Nephron progenitor cell (in vitro differentiated cells): ENCODE measurements at regions not wholly inside any gene's neighbourhood (a gene's known extent, or its start where the extent isn't known, plus 50 kb on each side); places are given as distances from the start of the nearest gene placed in this dataset.

Experiments
- DNase-seq: peaks from one replicate; pipeline ENCODE4 v3.0.0; 2021
- H3K27ac Mint-ChIP-seq: 2 replicates; pipeline ENCODE4 v1.8.0; 2021; ENCODE audit warnings: mild to moderate bottlenecking, moderate library complexity, mixed read lengths
- H3K27me3 Mint-ChIP-seq: 2 replicates; pipeline ENCODE4 v1.8.0; 2021; ENCODE audit warnings: mild to moderate bottlenecking, low read depth, mixed read lengths; ENCODE audit not compliant: poor library complexity
- H3K36me3 Mint-ChIP-seq: 2 replicates; pipeline ENCODE4 v1.8.0; 2021; ENCODE audit warnings: low read depth, mixed read lengths
- H3K4me1 Mint-ChIP-seq: 2 replicates; pipeline ENCODE4 v1.8.0; 2021; ENCODE audit warnings: mixed read lengths
- H3K4me3 Mint-ChIP-seq: 2 replicates; pipeline ENCODE4 v1.8.0; 2021; ENCODE audit warnings: mild to moderate bottlenecking, moderate library complexity, mixed read lengths
- H3K9me3 Mint-ChIP-seq: 2 replicates; pipeline ENCODE4 v1.8.0; 2021; ENCODE audit warnings: mild to moderate bottlenecking, moderate library complexity, mixed read lengths
- TF ChIP-seq, protein P1 (sequence below): fragments of 200-600 bp; sonication (generic); IDR thresholded peaks from 2 replicates; pipeline ENCODE4 v1.5.0; 2021; ENCODE audit warnings: antibody characterized with exemption

DNA sequence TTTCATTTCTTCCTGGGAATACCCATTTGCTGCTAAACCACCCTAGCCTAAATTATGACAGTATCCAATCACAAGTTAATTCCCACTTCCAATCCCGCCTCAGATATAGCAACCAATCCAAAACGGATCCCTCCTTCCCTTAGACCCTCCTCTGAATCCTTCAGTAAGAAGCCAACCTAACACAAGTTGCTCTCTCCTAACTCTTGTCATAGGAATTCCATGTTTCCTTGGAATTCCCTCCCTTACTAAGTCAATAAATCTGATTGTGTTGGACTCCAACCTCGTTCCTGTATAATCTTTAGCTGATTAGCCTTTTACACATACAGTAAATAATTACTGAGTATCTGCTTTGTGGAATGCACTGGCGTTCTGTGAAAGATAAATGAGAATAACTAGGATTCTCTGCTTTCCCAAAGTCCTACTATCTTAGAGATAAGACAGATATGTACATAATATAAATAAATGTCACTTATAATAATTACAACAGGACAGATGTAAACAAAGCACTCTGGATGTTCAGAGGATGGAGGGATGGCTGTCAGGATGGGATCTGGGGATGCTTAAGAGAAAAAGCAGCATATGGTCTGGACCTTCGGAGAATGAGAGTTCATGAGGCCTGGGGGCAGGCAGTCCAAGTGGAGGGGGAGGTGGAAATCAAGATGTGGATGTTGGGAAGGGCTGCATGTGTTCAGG lies 185.8 kb upstream of the SOX5 start:
- H3K27me3 Mint-ChIP-seq: peaks cover 3% of the 10 kb centered on the region
- peak overlapping the region; percentile 0 for H3K27ac Mint-ChIP-seq
- no peaks in the 10 kb centered on the region for H3K36me3 Mint-ChIP-seq
- H3K9me3 Mint-ChIP-seq: no peaks in the 10 kb centered on the region
- H3K4me3 Mint-ChIP-seq: peak overlapping the region; percentile 8
- DNase-seq: no peak
- TF ChIP-seq, protein P1, sequence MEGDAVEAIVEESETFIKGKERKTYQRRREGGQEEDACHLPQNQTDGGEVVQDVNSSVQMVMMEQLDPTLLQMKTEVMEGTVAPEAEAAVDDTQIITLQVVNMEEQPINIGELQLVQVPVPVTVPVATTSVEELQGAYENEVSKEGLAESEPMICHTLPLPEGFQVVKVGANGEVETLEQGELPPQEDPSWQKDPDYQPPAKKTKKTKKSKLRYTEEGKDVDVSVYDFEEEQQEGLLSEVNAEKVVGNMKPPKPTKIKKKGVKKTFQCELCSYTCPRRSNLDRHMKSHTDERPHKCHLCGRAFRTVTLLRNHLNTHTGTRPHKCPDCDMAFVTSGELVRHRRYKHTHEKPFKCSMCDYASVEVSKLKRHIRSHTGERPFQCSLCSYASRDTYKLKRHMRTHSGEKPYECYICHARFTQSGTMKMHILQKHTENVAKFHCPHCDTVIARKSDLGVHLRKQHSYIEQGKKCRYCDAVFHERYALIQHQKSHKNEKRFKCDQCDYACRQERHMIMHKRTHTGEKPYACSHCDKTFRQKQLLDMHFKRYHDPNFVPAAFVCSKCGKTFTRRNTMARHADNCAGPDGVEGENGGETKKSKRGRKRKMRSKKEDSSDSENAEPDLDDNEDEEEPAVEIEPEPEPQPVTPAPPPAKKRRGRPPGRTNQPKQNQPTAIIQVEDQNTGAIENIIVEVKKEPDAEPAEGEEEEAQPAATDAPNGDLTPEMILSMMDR: no peak
- H3K4me1 Mint-ChIP-seq: peaks cover 47% of the 10 kb centered on the region

DNA sequence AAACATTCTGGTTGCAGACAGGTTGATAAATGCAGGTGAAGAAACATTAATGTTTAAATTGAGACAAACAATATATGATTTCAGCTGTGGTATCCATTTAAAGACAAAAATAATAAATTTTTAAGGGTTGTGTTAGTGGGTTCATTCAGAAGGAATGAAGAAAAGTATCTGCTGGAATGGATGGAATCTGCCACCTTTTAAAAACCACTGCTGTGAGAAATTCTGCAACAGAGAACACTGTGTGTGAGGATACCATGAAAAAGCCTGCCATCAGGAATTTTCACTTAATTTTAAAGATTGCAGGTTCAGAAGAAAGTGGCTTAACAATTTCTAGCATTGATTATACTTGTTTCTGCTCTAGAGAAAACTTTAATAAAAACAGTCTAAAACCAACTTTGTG lies 184.6 kb upstream of the SOX5 start:
- Mint-ChIP-seq H3K4me3 (no peak overlapping the region), H3K27me3 (peaks cover 3% of the 10 kb centered on the region), H3K4me1 (peaks cover 57% of the 10 kb centered on the region), H3K9me3 (no peaks in the 10 kb centered on the region), H3K27ac (peak overlapping the region; percentile 49), H3K36me3 (no peaks in the 10 kb centered on the region)
- no peak for DNase-seq
- TF ChIP-seq, protein P1: no peak

DNA sequence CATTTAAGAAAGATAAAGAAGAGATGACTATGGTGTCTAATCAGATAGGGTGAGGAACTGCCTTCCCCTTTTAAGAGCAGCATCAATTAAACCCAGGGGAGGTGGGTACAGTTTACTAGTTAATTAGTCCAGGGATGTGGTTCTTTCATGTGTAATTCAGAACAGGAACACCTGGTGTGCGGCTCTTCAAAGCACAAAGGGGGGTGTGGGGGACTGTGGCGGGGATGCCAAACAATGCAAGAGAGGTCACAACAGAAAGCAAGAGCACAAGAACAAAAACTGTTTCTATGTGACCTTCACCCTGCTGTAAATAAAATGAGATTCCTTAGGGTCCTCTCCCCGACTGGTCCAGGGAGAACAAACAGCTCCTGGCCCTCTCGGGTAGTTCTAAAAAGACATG lies 183.9 kb upstream of the SOX5 start:
- Mint-ChIP-seq H3K9me3 (no peaks in the 10 kb centered on the region), H3K27ac (peak overlapping the region; percentile 91), H3K36me3 (no peaks in the 10 kb centered on the region), H3K27me3 (peaks cover 3% of the 10 kb centered on the region), H3K4me1 (peaks cover 63% of the 10 kb centered on the region), H3K4me3 (no peak overlapping the region)
- DNase-seq: no peak
- TF ChIP-seq, protein P1: no peak

DNA sequence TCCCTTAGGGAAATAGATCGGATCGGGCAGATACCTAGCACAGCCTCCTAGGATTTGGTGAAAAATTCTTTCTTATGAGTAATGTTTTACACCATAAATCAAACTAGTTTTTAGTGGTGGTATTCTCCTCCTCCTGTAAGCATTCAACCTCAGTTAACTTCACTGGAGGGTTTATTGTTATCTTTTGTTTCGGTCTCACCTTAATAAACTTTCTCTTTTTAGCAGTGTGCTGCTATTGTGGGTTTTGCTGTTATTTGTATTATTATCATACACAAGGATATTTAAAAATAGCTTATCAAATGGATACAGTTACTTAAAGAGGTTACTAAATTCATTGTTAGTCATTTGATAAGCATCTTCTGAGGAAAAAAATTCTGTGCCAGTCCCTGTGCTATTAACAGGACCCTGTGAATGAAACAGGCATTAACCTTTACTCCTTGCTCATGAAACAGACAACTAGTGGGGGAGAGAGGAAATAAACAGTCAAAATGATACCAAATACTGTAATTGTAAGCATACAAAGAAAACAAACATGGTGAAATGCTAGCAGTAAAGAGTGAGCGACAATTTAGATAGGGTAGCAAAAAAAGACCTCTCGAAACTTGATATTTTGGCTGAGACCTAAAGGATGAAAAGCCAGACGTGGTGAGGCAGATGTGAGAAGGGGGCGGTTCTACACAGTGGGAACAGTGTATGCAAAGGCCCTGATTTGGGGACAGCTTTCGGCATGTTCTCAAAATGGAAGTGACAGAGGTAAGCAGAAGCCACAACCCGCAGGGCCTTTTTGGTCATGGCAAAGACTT lies 178.7 kb upstream of the SOX5 start:
- Mint-ChIP-seq H3K4me1 (peaks cover 55% of the 10 kb centered on the region), H3K9me3 (no peaks in the 10 kb centered on the region), H3K4me3 (no peak overlapping the region), H3K27me3 (no peaks in the 10 kb centered on the region), H3K36me3 (peaks cover 5% of the 10 kb centered on the region), H3K27ac (no peak overlapping the region)
- TF ChIP-seq, protein P1: no peak
- DNase-seq: no peak

DNA sequence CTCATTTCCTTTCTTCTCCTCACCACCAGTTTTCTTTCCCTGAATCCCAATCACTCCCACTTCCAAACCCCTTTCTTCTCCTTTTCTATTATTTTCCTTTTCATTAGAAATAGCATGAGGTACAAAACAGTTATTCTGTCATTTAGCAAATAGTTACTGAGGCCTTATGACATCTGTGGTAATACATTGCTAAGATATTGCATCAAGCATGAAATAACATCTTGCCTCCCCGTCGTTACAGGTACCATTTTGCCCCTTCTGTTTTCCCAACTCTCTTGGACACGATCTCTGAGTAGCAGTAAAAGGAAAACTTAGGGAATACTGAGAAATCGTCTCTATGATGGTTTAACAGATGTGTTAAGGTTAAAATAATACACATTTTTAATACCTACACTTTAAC lies 175.8 kb upstream of the SOX5 start:
- no peak overlapping the region for H3K4me3 Mint-ChIP-seq

More for the DNA sequence above, 175.8 kb upstream of the SOX5 start:
- H3K9me3 Mint-ChIP-seq: no peaks in the 10 kb centered on the region
- TF ChIP-seq, protein P1: no peak
- no peaks in the 10 kb centered on the region for H3K27me3 Mint-ChIP-seq
- H3K27ac Mint-ChIP-seq: no peak overlapping the region
- DNase-seq: no peak
- peaks cover 5% of the 10 kb centered on the region for H3K36me3 Mint-ChIP-seq
- H3K4me1 Mint-ChIP-seq: peaks cover 31% of the 10 kb centered on the region
